ENCODE measurements at regions not wholly inside any gene's neighbourhood (a gene's known extent, or its start where the extent isn't known, plus 50 kb on each side); places are given as distances from the start of the nearest gene placed in this dataset.

DNA sequence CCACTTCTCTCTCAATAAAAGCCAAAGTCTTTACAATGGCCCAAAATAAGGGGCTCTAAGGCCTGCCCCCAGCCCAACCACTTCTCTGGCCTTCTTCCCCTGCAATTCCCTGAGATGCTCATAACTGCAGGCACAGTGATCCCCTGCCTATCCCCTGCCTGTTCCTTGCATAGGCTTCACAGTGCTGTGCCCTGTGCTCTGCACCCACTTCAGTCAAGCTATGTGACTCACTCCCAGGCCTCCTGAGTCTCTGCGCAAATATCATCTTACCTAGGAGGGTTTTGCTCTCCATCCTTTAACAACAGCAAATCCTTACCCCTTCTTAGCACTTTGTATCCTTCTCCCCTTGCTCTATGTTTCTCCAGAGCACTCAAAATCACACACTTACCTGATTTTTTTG lies 242.2 kb downstream of the MSRB3 start:
- BruUV-seq (replicated peaks): no TSS peak
- FAIRE-seq (no peak), DNase-seq (ENCODE audit: low read depth, low spot score) (no peak)
- Histone ChIP-seq H3K9me3 (replicated peaks; ENCODE audit: control insufficient read depth, insufficient read depth, low read length) (no peaks in the 10 kb centered on the region), H3K9me1 (replicated peaks; ENCODE audit: control insufficient read depth, extremely low read depth, insufficient read depth, low read length) (no peaks in the 10 kb centered on the region), H4K20me1 (replicated peaks; ENCODE audit: control insufficient read depth, extremely low read depth, insufficient read depth, low read length) (no peaks in the 10 kb centered on the region), H3K79me2 (ENCODE audit: control insufficient read depth, insufficient read depth, low read length) (no peaks in the 10 kb centered on the region), H3K4me2 (ENCODE audit: insufficient read depth, low read length) (no peak overlapping the region), H3K27me3 (ENCODE audit: control insufficient read depth in 2 of 2, insufficient read depth in 2 of 2, low read length in 2 of 2) (no peaks in the 10 kb centered on the region), H3K4me1 (ENCODE audit: control insufficient read depth, extremely low read depth, insufficient read depth, low read length) (peaks cover 26% of the 10 kb centered on the region), H3K4me3 (replicated peaks in 1 of 3; ENCODE audit: insufficient read depth in 1 of 3, low read depth in 1 of 3, low read length in 3 of 3) (no peak overlapping the region), H3K36me3 (ENCODE audit: control insufficient read depth in 2 of 2, extremely low read depth in 1 of 2, insufficient read depth in 2 of 2, low read length in 2 of 2) (no peaks in the 10 kb centered on the region), H3K9ac (replicated peaks; ENCODE audit: extremely low read depth, insufficient read depth, low read length) (no peak overlapping the region), H2AFZ (ENCODE audit: low read depth, low read length) (no peak overlapping the region), H3K27ac (ENCODE audit: insufficient read depth, low read depth, low read length) (no peak overlapping the region)
- CTCF ChIA-PET: no interaction called here
- no peak for TF ChIP-seq POLR2A (IDR thresholded peaks at IDR 0.05; ENCODE audit: low read depth, low read length)
- TF ChIP-seq, protein P1, sequence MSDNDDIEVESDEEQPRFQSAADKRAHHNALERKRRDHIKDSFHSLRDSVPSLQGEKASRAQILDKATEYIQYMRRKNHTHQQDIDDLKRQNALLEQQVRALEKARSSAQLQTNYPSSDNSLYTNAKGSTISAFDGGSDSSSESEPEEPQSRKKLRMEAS (IDR thresholded peaks at IDR 0.05; ENCODE audit: insufficient read depth, insufficient read length): no peak
- no peak for TF ChIP-seq POLR2AphosphoS5 (IDR thresholded peaks at IDR 0.05; ENCODE audit: insufficient read depth, low read depth, low read length)
- TF ChIP-seq MYC (IDR thresholded peaks at IDR 0.05; ENCODE audit: low read depth, low read length): no peak
- no peak for TF ChIP-seq GATA2 (IDR thresholded peaks at IDR 0.05; ENCODE audit: insufficient read depth, insufficient read length, low read depth, low read length)
- TF ChIP-seq, protein P2, sequence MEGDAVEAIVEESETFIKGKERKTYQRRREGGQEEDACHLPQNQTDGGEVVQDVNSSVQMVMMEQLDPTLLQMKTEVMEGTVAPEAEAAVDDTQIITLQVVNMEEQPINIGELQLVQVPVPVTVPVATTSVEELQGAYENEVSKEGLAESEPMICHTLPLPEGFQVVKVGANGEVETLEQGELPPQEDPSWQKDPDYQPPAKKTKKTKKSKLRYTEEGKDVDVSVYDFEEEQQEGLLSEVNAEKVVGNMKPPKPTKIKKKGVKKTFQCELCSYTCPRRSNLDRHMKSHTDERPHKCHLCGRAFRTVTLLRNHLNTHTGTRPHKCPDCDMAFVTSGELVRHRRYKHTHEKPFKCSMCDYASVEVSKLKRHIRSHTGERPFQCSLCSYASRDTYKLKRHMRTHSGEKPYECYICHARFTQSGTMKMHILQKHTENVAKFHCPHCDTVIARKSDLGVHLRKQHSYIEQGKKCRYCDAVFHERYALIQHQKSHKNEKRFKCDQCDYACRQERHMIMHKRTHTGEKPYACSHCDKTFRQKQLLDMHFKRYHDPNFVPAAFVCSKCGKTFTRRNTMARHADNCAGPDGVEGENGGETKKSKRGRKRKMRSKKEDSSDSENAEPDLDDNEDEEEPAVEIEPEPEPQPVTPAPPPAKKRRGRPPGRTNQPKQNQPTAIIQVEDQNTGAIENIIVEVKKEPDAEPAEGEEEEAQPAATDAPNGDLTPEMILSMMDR (IDR thresholded peaks at IDR 0.05; ENCODE audit: extremely low read depth in 1 of 2, insufficient read depth in 1 of 2, low read depth in 1 of 2, low read length in 2 of 2): no peak
- TF ChIP-seq EZH2 (IDR thresholded peaks at IDR 0.05; ENCODE audit: borderline replicate concordance, low read depth, low read length, severe bottlenecking): no peak
- TF ChIP-seq FOS (IDR thresholded peaks at IDR 0.05; ENCODE audit: borderline replicate concordance, insufficient read depth, low read length): no peak
- no peak for TF ChIP-seq JUN (IDR thresholded peaks at IDR 0.05; ENCODE audit: borderline replicate concordance, insufficient read depth, insufficient read length, low read depth)
- intact Hi-C loops (cut with micrococcal nuclease) (no loop called here), dilution Hi-C loops (cut with MboI; ENCODE audit: extremely low pct_ligation_motif_present, low sequenced_read_pairs) (no loop called here)
- POLR2A ChIA-PET: no interaction called here
